WTC11 (cell line): ENCODE measurements at regions not wholly inside any gene's neighbourhood (a gene's known extent, or its start where the extent isn't known, plus 50 kb on each side); places are given as distances from the start of the nearest gene placed in this dataset.

Experiments
- ATAC-seq: fragments of 200-7000 bp; cut with Tn5 transposase; 2 replicates; pipeline ENCODE4 v1.10.0; 2021; ENCODE audit warnings: mild to moderate bottlenecking, moderate library complexity
- CTCF ChIA-PET: fragments of 300-600 bp; sonication (Branson Sonifier 250); formaldehyde crosslinking; loops from one replicate; lab custom pipeline; 2021; ENCODE audit warnings: antibody characterized with exemption; lab: Charles Lee
- POLR2A ChIA-PET: fragments of 350-600 bp; sonication (Branson Sonifier 250); formaldehyde crosslinking; loops from one replicate; lab custom pipeline; 2021; ENCODE audit warnings: antibody characterized with exemption; lab: Charles Lee
- DNase-seq: peaks from one replicate; pipeline ENCODE4 v3.0.0; 2021; ENCODE audit warnings: low spot score
- H3K27ac Mint-ChIP-seq: 2 replicates; pipeline ENCODE4 v1.8.0; 2021; ENCODE audit warnings: mixed read lengths
- H3K27me3 Mint-ChIP-seq: 2 replicates; pipeline ENCODE4 v1.8.0; 2021; ENCODE audit warnings: low read depth, mild to moderate bottlenecking, moderate library complexity, mixed read lengths
- H3K36me3 Mint-ChIP-seq: 2 replicates; pipeline ENCODE4 v1.8.0; 2021; ENCODE audit warnings: mixed read lengths
- H3K4me1 Mint-ChIP-seq: 2 replicates; pipeline ENCODE4 v1.8.0; 2022; ENCODE audit warnings: mixed read lengths
- H3K4me3 Mint-ChIP-seq: 2 replicates; pipeline ENCODE4 v1.8.0; 2021; ENCODE audit warnings: mild to moderate bottlenecking, moderate library complexity, mixed read lengths
- H3K9me3 Mint-ChIP-seq: 2 replicates; pipeline ENCODE4 v1.8.0; 2021; ENCODE audit warnings: mixed read lengths
- ATF1 ChIP-seq: sonication (generic); formaldehyde crosslinking; IDR thresholded peaks from 2 replicates; pipeline ENCODE4 v1.8.1; 2023; ENCODE audit warnings: mild to moderate bottlenecking, moderate library complexity, missing genetic modification reagents
- EMX1 ChIP-seq: fragments of 250-450 bp; sonication (Bioruptor Pico); IDR thresholded peaks from 2 replicates; pipeline ENCODE4 v1.8.0; 2021; ENCODE audit warnings: mild to moderate bottlenecking
- ETV6 ChIP-seq: sonication (generic); formaldehyde crosslinking; IDR thresholded peaks from 2 replicates; pipeline ENCODE4 v1.8.1; 2022; ENCODE audit warnings: mild to moderate bottlenecking, missing genetic modification reagents
- JAZF1 ChIP-seq: fragments of 250-450 bp; sonication (Bioruptor Pico); IDR thresholded peaks from 2 replicates; pipeline ENCODE4 v1.9.0; 2021; ENCODE audit warnings: moderate library complexity, mild to moderate bottlenecking, inconsistent platforms
- KAT7 ChIP-seq: sonication (generic); formaldehyde crosslinking; IDR thresholded peaks from 2 replicates; pipeline ENCODE4 v1.8.1; 2023; ENCODE audit warnings: missing genetic modification reagents, mild to moderate bottlenecking, borderline replicate concordance
- MYBL2 ChIP-seq: sonication (generic); formaldehyde crosslinking; IDR thresholded peaks from 2 replicates; pipeline ENCODE4 v1.8.1; 2023; ENCODE audit warnings: mild to moderate bottlenecking, moderate library complexity, missing genetic modification reagents
- PRRX2 ChIP-seq: fragments of 250-450 bp; sonication (Bioruptor Pico); IDR thresholded peaks from 2 replicates; pipeline ENCODE4 v1.8.0; 2021; ENCODE audit warnings: mild to moderate bottlenecking
- RORB ChIP-seq: fragments of 250-450 bp; sonication (Bioruptor Pico); IDR thresholded peaks from 2 replicates; pipeline ENCODE4 v1.9.0; 2021; ENCODE audit warnings: mild to moderate bottlenecking
- TEAD1 ChIP-seq: sonication (generic); formaldehyde crosslinking; IDR thresholded peaks from 2 replicates; pipeline ENCODE4 v1.8.0; 2022; ENCODE audit warnings: mild to moderate bottlenecking, missing genetic modification reagents
- ZNF423 ChIP-seq: fragments of 250-450 bp; sonication (Bioruptor Pico); IDR thresholded peaks from 2 replicates; pipeline ENCODE4 v2.1.2; 2022; ENCODE audit warnings: mild to moderate bottlenecking, moderate library complexity
- TF ChIP-seq, protein P1 (sequence below): sonication (generic); formaldehyde crosslinking; IDR thresholded peaks from 2 replicates; pipeline ENCODE4 v1.8.1; 2023; ENCODE audit warnings: mild to moderate bottlenecking, missing genetic modification reagents
- TF ChIP-seq, protein P2 (sequence below): sonication (generic); formaldehyde crosslinking; IDR thresholded peaks from 2 replicates; pipeline ENCODE4 v1.8.0; 2022; ENCODE audit warnings: mild to moderate bottlenecking, missing genetic modification reagents
- TF ChIP-seq, protein P3 (sequence below): sonication (generic); formaldehyde crosslinking; IDR thresholded peaks from 2 replicates; pipeline ENCODE4 v1.8.1; 2023; ENCODE audit warnings: mild to moderate bottlenecking, moderate library complexity, missing genetic modification reagents
- TF ChIP-seq, protein P4 (sequence below): sonication (generic); formaldehyde crosslinking; IDR thresholded peaks from 2 replicates; pipeline ENCODE4 v1.8.1; 2023; ENCODE audit warnings: mild to moderate bottlenecking, missing genetic modification reagents
- TF ChIP-seq, protein P5 (sequence below): fragments of 250-450 bp; sonication (Bioruptor Pico); conservative IDR thresholded peaks from 2 replicates; pipeline ENCODE4 v1.9.0; 2021; ENCODE audit warnings: mild to moderate bottlenecking
- TF ChIP-seq, protein P6 (sequence below): sonication (generic); formaldehyde crosslinking; IDR thresholded peaks from 2 replicates; pipeline ENCODE4 v1.8.1; 2023; ENCODE audit warnings: mild to moderate bottlenecking, missing genetic modification reagents, borderline replicate concordance
- TF ChIP-seq, protein P7 (sequence below): sonication (generic); formaldehyde crosslinking; IDR thresholded peaks from 2 replicates; pipeline ENCODE4 v1.8.1; 2022; ENCODE audit warnings: low read depth, mild to moderate bottlenecking, moderate library complexity, missing genetic modification reagents, borderline replicate concordance

DNA sequence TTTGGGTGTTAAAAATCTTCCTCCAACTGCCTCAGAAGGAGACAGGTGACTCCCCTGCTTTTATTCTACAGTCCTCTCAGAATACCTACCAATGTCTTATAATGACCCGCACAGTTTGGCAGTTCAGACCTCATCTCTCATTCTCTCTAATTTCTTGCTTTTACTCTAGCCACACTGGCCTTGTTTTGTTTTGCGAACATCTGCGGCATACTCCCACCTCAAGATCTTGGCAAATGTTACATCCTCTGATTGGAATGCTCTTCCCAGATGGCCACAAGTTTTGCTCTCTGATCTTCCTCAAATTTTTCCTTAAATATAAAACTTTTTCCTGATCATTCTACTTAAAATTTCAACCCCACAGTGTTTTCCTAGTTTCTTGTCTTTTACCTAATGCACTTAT is 94.1 kb downstream of the PLSCR2 start:
- DNase-seq (no peak), ATAC-seq (no peak)
- Mint-ChIP-seq H3K27me3 (no peaks in the 10 kb centered on the region), H3K27ac (no peak overlapping the region), H3K9me3 (peaks cover 23% of the 10 kb centered on the region), H3K36me3 (peaks cover 21% of the 10 kb centered on the region), H3K4me3 (no peak overlapping the region), H3K4me1 (peaks cover 17% of the 10 kb centered on the region)
- TF ChIP-seq, protein P1, sequence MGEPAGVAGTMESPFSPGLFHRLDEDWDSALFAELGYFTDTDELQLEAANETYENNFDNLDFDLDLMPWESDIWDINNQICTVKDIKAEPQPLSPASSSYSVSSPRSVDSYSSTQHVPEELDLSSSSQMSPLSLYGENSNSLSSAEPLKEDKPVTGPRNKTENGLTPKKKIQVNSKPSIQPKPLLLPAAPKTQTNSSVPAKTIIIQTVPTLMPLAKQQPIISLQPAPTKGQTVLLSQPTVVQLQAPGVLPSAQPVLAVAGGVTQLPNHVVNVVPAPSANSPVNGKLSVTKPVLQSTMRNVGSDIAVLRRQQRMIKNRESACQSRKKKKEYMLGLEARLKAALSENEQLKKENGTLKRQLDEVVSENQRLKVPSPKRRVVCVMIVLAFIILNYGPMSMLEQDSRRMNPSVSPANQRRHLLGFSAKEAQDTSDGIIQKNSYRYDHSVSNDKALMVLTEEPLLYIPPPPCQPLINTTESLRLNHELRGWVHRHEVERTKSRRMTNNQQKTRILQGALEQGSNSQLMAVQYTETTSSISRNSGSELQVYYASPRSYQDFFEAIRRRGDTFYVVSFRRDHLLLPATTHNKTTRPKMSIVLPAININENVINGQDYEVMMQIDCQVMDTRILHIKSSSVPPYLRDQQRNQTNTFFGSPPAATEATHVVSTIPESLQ (CRISPR knock-in tag): no peak
- no peak for TF ChIP-seq EMX1 (CRISPR knock-in tag)
- TF ChIP-seq, protein P2, sequence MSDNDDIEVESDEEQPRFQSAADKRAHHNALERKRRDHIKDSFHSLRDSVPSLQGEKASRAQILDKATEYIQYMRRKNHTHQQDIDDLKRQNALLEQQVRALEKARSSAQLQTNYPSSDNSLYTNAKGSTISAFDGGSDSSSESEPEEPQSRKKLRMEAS (CRISPR knock-in tag): no peak
- TF ChIP-seq, protein P3, sequence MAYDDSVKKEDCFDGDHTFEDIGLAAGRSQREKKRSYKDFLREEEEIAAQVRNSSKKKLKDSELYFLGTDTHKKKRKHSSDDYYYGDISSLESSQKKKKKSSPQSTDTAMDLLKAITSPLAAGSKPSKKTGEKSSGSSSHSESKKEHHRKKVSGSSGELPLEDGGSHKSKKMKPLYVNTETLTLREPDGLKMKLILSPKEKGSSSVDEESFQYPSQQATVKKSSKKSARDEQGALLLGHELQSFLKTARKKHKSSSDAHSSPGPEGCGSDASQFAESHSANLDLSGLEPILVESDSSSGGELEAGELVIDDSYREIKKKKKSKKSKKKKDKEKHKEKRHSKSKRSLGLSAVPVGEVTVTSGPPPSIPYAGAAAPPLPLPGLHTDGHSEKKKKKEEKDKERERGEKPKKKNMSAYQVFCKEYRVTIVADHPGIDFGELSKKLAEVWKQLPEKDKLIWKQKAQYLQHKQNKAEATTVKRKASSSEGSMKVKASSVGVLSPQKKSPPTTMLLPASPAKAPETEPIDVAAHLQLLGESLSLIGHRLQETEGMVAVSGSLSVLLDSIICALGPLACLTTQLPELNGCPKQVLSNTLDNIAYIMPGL (CRISPR knock-in tag): no peak
- TF ChIP-seq, protein P4, sequence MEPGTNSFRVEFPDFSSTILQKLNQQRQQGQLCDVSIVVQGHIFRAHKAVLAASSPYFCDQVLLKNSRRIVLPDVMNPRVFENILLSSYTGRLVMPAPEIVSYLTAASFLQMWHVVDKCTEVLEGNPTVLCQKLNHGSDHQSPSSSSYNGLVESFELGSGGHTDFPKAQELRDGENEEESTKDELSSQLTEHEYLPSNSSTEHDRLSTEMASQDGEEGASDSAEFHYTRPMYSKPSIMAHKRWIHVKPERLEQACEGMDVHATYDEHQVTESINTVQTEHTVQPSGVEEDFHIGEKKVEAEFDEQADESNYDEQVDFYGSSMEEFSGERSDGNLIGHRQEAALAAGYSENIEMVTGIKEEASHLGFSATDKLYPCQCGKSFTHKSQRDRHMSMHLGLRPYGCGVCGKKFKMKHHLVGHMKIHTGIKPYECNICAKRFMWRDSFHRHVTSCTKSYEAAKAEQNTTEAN (CRISPR knock-in tag): no peak
- no peak for TF ChIP-seq JAZF1
- TF ChIP-seq, protein P5, sequence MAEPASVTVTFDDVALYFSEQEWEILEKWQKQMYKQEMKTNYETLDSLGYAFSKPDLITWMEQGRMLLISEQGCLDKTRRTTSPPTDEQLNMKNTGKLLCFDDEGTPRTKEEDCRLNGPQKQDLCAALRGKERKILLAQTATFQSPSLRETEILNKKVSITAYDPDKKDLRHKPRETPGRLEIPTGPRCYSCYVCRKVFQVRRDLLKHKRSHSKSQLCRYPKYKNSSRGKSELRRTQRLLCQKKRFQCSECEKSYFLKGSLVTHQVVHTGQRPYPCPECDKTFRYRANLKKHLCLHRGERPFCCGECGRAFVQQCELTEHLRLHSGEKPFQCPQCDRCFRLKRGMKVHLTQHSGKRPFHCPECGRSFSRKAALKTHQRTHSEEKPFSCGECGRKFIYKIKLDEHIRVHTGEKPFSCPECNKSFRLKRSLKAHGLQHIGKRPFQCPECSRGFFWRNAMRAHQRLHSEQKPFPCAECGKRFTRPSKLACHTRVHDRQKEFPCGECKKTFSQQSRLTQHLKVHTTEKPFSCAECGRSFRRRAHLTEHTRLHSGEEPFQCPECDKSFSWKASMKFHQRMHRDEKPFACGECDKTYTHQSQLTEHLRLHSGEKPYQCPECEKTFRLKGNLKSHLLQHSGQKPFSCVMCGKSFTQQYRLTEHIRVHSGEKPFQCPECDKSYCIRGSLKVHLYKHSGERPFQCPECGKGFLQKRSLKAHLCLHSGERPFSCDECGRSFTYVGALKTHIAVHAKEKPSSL (CRISPR knock-in tag): no peak
- TF ChIP-seq, protein P6, sequence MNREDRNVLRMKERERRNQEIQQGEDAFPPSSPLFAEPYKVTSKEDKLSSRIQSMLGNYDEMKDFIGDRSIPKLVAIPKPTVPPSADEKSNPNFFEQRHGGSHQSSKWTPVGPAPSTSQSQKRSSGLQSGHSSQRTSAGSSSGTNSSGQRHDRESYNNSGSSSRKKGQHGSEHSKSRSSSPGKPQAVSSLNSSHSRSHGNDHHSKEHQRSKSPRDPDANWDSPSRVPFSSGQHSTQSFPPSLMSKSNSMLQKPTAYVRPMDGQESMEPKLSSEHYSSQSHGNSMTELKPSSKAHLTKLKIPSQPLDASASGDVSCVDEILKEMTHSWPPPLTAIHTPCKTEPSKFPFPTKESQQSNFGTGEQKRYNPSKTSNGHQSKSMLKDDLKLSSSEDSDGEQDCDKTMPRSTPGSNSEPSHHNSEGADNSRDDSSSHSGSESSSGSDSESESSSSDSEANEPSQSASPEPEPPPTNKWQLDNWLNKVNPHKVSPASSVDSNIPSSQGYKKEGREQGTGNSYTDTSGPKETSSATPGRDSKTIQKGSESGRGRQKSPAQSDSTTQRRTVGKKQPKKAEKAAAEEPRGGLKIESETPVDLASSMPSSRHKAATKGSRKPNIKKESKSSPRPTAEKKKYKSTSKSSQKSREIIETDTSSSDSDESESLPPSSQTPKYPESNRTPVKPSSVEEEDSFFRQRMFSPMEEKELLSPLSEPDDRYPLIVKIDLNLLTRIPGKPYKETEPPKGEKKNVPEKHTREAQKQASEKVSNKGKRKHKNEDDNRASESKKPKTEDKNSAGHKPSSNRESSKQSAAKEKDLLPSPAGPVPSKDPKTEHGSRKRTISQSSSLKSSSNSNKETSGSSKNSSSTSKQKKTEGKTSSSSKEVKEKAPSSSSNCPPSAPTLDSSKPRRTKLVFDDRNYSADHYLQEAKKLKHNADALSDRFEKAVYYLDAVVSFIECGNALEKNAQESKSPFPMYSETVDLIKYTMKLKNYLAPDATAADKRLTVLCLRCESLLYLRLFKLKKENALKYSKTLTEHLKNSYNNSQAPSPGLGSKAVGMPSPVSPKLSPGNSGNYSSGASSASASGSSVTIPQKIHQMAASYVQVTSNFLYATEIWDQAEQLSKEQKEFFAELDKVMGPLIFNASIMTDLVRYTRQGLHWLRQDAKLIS (CRISPR knock-in tag): no peak
- no peak for TF ChIP-seq MYBL2 (CRISPR knock-in tag)
- no peak for TF ChIP-seq ETV6 (CRISPR knock-in tag)
- no peak for TF ChIP-seq ZNF423 (CRISPR knock-in tag)
- TF ChIP-seq KAT7 (CRISPR knock-in tag): no peak
- no peak for TF ChIP-seq PRRX2 (CRISPR knock-in tag)
- no peak for TF ChIP-seq ATF1 (CRISPR knock-in tag)
- no peak for TF ChIP-seq TEAD1 (CRISPR knock-in tag)
- no peak for TF ChIP-seq RORB (CRISPR knock-in tag)
- TF ChIP-seq, protein P7, sequence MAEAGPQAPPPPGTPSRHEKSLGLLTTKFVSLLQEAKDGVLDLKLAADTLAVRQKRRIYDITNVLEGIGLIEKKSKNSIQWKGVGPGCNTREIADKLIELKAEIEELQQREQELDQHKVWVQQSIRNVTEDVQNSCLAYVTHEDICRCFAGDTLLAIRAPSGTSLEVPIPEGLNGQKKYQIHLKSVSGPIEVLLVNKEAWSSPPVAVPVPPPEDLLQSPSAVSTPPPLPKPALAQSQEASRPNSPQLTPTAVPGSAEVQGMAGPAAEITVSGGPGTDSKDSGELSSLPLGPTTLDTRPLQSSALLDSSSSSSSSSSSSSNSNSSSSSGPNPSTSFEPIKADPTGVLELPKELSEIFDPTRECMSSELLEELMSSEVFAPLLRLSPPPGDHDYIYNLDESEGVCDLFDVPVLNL (CRISPR knock-in tag): no peak
- ChIA-PET POLR2A (no interaction called here), CTCF (interaction anchor here (1.2 kb wide), 1 partner anchor 48 kb away, joined by 3 read pairs; no protein-coding TSS in a partner anchor)
